ENCODE measurements at regions not wholly inside any gene's neighbourhood (a gene's known extent, or its start where the extent isn't known, plus 50 kb on each side); places are given as distances from the start of the nearest gene placed in this dataset.

GRCh38 chr1:86646256-86646655, 58.1 kb upstream of the SH3GLB1 start:
- ChIA-PET CTCF (no interaction called here), POLR2A (no interaction called here)
- no peaks in the 10 kb centered on the region for H3K4me1 ChIP-seq (ENCODE audit: control insufficient read depth, insufficient read depth, low read length)
- H3K9me3 ChIP-seq (ENCODE audit: control insufficient read depth, insufficient read depth, low read depth, low read length): no peaks in the 10 kb centered on the region
- H3K36me3 ChIP-seq (ENCODE audit: control insufficient read depth in 2 of 2, insufficient read depth in 1 of 2, low read length in 2 of 2): no peaks in the 10 kb centered on the region
- no peak overlapping the region for H3K27ac ChIP-seq (ENCODE audit: extremely low read depth, low read depth, low read length)
- TF ChIP-seq ZSCAN4 (tag by site-specific recombination; IDR thresholded peaks at IDR 0.05): no peak
- no peak for TF ChIP-seq ZNF830 (tag by site-specific recombination; IDR thresholded peaks at IDR 0.05; ENCODE audit: low read depth)
- no peak for TF ChIP-seq ZNF239 (tag by site-specific recombination; IDR thresholded peaks at IDR 0.05)
- no peak for TF ChIP-seq ZNF19 (tag by site-specific recombination; IDR thresholded peaks at IDR 0.05; ENCODE audit: low read depth)
- no peak for TF ChIP-seq ZNF621 (tag by site-specific recombination; IDR thresholded peaks at IDR 0.05)
- no peak for TF ChIP-seq ZNF449 (tag by site-specific recombination; IDR thresholded peaks at IDR 0.05)
- no peak for TF ChIP-seq ZNF558 (tag by site-specific recombination; IDR thresholded peaks at IDR 0.05)
- TF ChIP-seq ZFP37 (tag by site-specific recombination; IDR thresholded peaks at IDR 0.05): no peak
- no peak for TF ChIP-seq ZNF140 (tag by site-specific recombination; IDR thresholded peaks at IDR 0.05)
- no peak for TF ChIP-seq ZNF580 (tag by site-specific recombination; IDR thresholded peaks at IDR 0.05)
- no peak for TF ChIP-seq ZBTB1 (tag by site-specific recombination; IDR thresholded peaks at IDR 0.05)
- no peak for TF ChIP-seq GLIS1 (tag by site-specific recombination; IDR thresholded peaks at IDR 0.05)
- TF ChIP-seq SCRT2 (tag by site-specific recombination; IDR thresholded peaks at IDR 0.05): no peak
- no peak for TF ChIP-seq BCL11B (tag by site-specific recombination; IDR thresholded peaks at IDR 0.05; ENCODE audit: low read depth)
- no peak overlapping the region for H3K4me3 ChIP-seq (ENCODE audit: low read depth, low read length)

GRCh38 chr1:86648255-86648654, 56.1 kb upstream of the SH3GLB1 start:
- ChIA-PET POLR2A (no interaction called here), CTCF (interaction anchor here (0.6 kb wide), 2 partner anchors 19 to 174 kb away, joined by 3 read pairs; no protein-coding TSS in a partner anchor)
- Histone ChIP-seq H3K36me3 (ENCODE audit: control insufficient read depth in 2 of 2, insufficient read depth in 1 of 2, low read length in 2 of 2) (no peaks in the 10 kb centered on the region), H3K27ac (ENCODE audit: extremely low read depth, low read depth, low read length) (no peak overlapping the region), H3K4me1 (ENCODE audit: control insufficient read depth, insufficient read depth, low read length) (no peaks in the 10 kb centered on the region), H3K9me3 (ENCODE audit: control insufficient read depth, insufficient read depth, low read depth, low read length) (no peaks in the 10 kb centered on the region), H3K4me3 (ENCODE audit: low read depth, low read length) (no peak overlapping the region)
- TF ChIP-seq ZNF660 (tag by site-specific recombination; IDR thresholded peaks at IDR 0.05) (peak; percentile 23; the same call in 1 of the 2 replicates), ZNF449 (tag by site-specific recombination; IDR thresholded peaks at IDR 0.05) (peak; percentile 65; the same call in 1 of the 2 replicates), KLF1 (tag by site-specific recombination; IDR thresholded peaks at IDR 0.05) (no peak)

- no peaks in the 10 kb centered on the region for H3K9me3 ChIP-seq (ENCODE audit: control insufficient read depth, insufficient read depth, low read depth, low read length)
- H3K27ac ChIP-seq (ENCODE audit: extremely low read depth, low read depth, low read length): no peak overlapping the region
- ChIA-PET CTCF (interaction anchor here (0.6 kb wide), 1 partner anchor 181 kb away, joined by 3 read pairs; no protein-coding TSS in a partner anchor), POLR2A (no interaction called here)
- no peaks in the 10 kb centered on the region for H3K4me1 ChIP-seq (ENCODE audit: control insufficient read depth, insufficient read depth, low read length)
- no peaks in the 10 kb centered on the region for H3K36me3 ChIP-seq (ENCODE audit: control insufficient read depth in 2 of 2, insufficient read depth in 1 of 2, low read length in 2 of 2)
- no peak overlapping the region for H3K4me3 ChIP-seq (ENCODE audit: low read depth, low read length)
- no peak for TF ChIP-seq ZNF132 (tag by site-specific recombination; IDR thresholded peaks at IDR 0.05; ENCODE audit: borderline replicate concordance)
- no peak for TF ChIP-seq ZNF670 (tag by site-specific recombination; IDR thresholded peaks at IDR 0.05; ENCODE audit: low read depth)
- no peak for TF ChIP-seq PRDM2 (tag by site-specific recombination; IDR thresholded peaks at IDR 0.05; ENCODE audit: borderline replicate concordance)
- no peak for TF ChIP-seq ZXDB (tag by site-specific recombination; IDR thresholded peaks at IDR 0.05)
- TF ChIP-seq ZNF549 (tag by site-specific recombination; IDR thresholded peaks at IDR 0.05): no peak
- no peak for TF ChIP-seq ZBTB20 (tag by site-specific recombination; IDR thresholded peaks at IDR 0.05)
- no peak for TF ChIP-seq ZNF423 (tag by site-specific recombination; IDR thresholded peaks at IDR 0.05)
These were observed 54.8 kb upstream of the SH3GLB1 start for GRCh38 chr1:86649618-86650017.

All from HEK293 (cell line).